Stimulated activated CD4-positive, alpha-beta T cell treated with anti-CD3 and anti-CD28 coated beads, Interleukin-1b, Interleukin-23, amount 100 ng/mL, for 4 hours (primary cell): ENCODE measurements at regions not wholly inside any gene's neighbourhood (a gene's known extent, or its start where the extent isn't known, plus 50 kb on each side); places are given as distances from the start of the nearest gene placed in this dataset.

Source experiments
- DNase-seq, 2 donors: peaks; one replicate each; pipeline ENCODE4 v3.0.0-alpha.2; 2020; ENCODE audit warnings: low read depth in 2 of 2

- no peak for DNase-seq
These were observed 53.0 kb upstream of the CLDN14 start for GRCh38 chr21:36532769-36533467.

- no peak for DNase-seq
These were observed 53.5 kb upstream of the CLDN14 start for GRCh38 chr21:36533468-36533848.

GRCh38 chr21:36534656-36535055, 54.7 kb upstream of the CLDN14 start:
- no peak for DNase-seq

- DNase-seq, result no peak
These were observed 55.8 kb upstream of the CLDN14 start for GRCh38 chr21:36535618-36536241.

- DNase-seq, result no peak
These were observed 58.8 kb upstream of the CLDN14 start for GRCh38 chr21:36538761-36539160.

- DNase-seq, result no peak
These were observed 59.7 kb upstream of the CLDN14 start for GRCh38 chr21:36539434-36540150.

GRCh38 chr21:36540700-36541099, 60.8 kb upstream of the CLDN14 start:
- no peak for DNase-seq

GRCh38 chr21:36541721-36542139, 61.8 kb upstream of the CLDN14 start:
- no peak for DNase-seq

- DNase-seq, result no peak
These were observed 62.6 kb upstream of the CLDN14 start for GRCh38 chr21:36542312-36543101.

- no peak for DNase-seq
These were observed 64.0 kb upstream of the CLDN14 start for GRCh38 chr21:36543924-36544323.

- DNase-seq, result no peak
These were observed 64.6 kb upstream of the CLDN14 start for GRCh38 chr21:36544545-36544944.

- DNase-seq, result no peak
These were observed 66.0 kb upstream of the CLDN14 start for GRCh38 chr21:36545776-36546511.

- no peak for DNase-seq
These were observed 67.5 kb upstream of the CLDN14 start for GRCh38 chr21:36547464-36547863.

GRCh38 chr21:36548866-36549265, 68.9 kb upstream of the CLDN14 start:
- no peak for DNase-seq

GRCh38 chr21:36549470-36549869, 69.5 kb upstream of the CLDN14 start:
- no peak for DNase-seq

- no peak for DNase-seq
These were observed 70.8 kb upstream of the CLDN14 start for GRCh38 chr21:36550761-36551160.

GRCh38 chr21:36551321-36551720, 71.4 kb upstream of the CLDN14 start:
- no peak for DNase-seq

- DNase-seq, result no peak
These were observed 72.0 kb upstream of the CLDN14 start for GRCh38 chr21:36551731-36552433.

- DNase-seq, result no peak
These were observed 72.5 kb upstream of the CLDN14 start for GRCh38 chr21:36552434-36552785.

GRCh38 chr21:36553406-36553805, 73.5 kb upstream of the CLDN14 start:
- DNase-seq, result no peak
